K562 (cell line): ENCODE measurements at regions not wholly inside any gene's neighbourhood (a gene's known extent, or its start where the extent isn't known, plus 50 kb on each side); places are given as distances from the start of the nearest gene placed in this dataset.

ENCODE experiments used
- ATAC-seq: fragments of 200-7000 bp; cut with Tn5 transposase; 3 replicates; pipeline ENCODE4 v1.9.1; 2020; ENCODE audit warnings: moderate library complexity
- BruUV-seq: library from RNA; stranded (reverse); fragments of 400-500 nt; replicated peaks from 2 replicates; lab custom pipeline; 2021; lab: Mats Ljungman, UMichigan
- CTCF ChIA-PET: fragments of 300-600 bp; formaldehyde crosslinking; extraction: SDS; loops from one replicate; lab custom pipeline; 2021; ENCODE audit warnings: low intra/inter-chr PET ratio; lab: Yijun Ruan, JAX
- POLR2A ChIA-PET: fragments of 300-600, 350-650 bp; sonication (Branson Sonifier 250); formaldehyde crosslinking; extraction: SDS; loops from one replicate; lab custom pipeline; 2021; ENCODE audit warnings: antibody characterized with exemption, inconsistent platforms; lab: Yijun Ruan, JAX
- DNase-seq, 4 experiments: peaks; one replicate each; pipeline versions ENCODE4 v3.0.0 to v3.0.0-alpha.2; 2011 to 2018; ENCODE audit warnings: low spot score in 3 of 4, mixed read lengths in 3 of 4; ENCODE audit errors: extremely low read depth in 1 of 4
- FAIRE-seq: peaks from 2 replicates; lab custom pipeline; 2011; peaks lifted over from hg19 to GRCh38; lab: Jason Lieb, UNC
- H2AFZ ChIP-seq: 2 replicates; pipeline ENCODE4 v1.6.0; 2011; ENCODE audit warnings: low read depth, low read length, control low read depth, inconsistent platforms
- H3K27ac ChIP-seq: fragments of 200-600 bp; 3 replicates; pipeline ENCODE4 v1.8.0; 2011; ENCODE audit warnings: low read depth, mild to moderate bottlenecking, control low read depth, inconsistent platforms, low read length, moderate library complexity, mixed read lengths; ENCODE audit errors: extremely low read depth
- H3K27me3 ChIP-seq, 2 experiments: fragments of 300-600 bp in 1 of 2; 2 replicates in 1 of 2; 3 replicates in 1 of 2; pipeline versions ENCODE4 v1.6.0 to v1.8.0; 2011; ENCODE audit warnings: inconsistent platforms in 2 of 2, low read length in 2 of 2, mild to moderate bottlenecking in 1 of 2, mixed read lengths in 1 of 2, moderate library complexity in 1 of 2; ENCODE audit not compliant: control insufficient read depth in 2 of 2, insufficient read depth in 2 of 2
- H3K36me3 ChIP-seq: fragments of 300-600 bp; 3 replicates; pipeline ENCODE4 v1.8.0; 2011; ENCODE audit warnings: mild to moderate bottlenecking, low read length, inconsistent platforms; ENCODE audit not compliant: control insufficient read depth, insufficient read depth
- H3K4me1 ChIP-seq, 2 experiments: fragments of 200-600 bp in 1 of 2; replicated peaks in 1 of 2; 2 replicates in 1 of 2; 3 replicates in 1 of 2; pipeline versions ENCODE4 v1.5.1 to v1.8.0; 2011; ENCODE audit warnings: inconsistent platforms in 2 of 2, low read length in 2 of 2, mild to moderate bottlenecking in 1 of 2, mixed read lengths in 1 of 2, moderate library complexity in 1 of 2; ENCODE audit not compliant: control insufficient read depth in 2 of 2, insufficient read depth in 2 of 2
- H3K4me2 ChIP-seq: 2 replicates; pipeline ENCODE4 v1.6.1; 2011; ENCODE audit warnings: low read length, control low read depth, inconsistent platforms, mixed read lengths; ENCODE audit not compliant: insufficient read depth
- H3K4me3 ChIP-seq: fragments of 200-600 bp; sonication (generic), shearing (Covaris generic); 2 replicates; pipeline ENCODE4 v1.5.1; 2016; ENCODE audit warnings: control low read depth, inconsistent platforms
- H3K79me2 ChIP-seq: fragments of 200-600 bp; 3 replicates; pipeline ENCODE4 v1.8.0; 2011; ENCODE audit warnings: low read length, inconsistent platforms; ENCODE audit not compliant: control insufficient read depth, insufficient read depth
- H3K9ac ChIP-seq, 2 experiments: 2 replicates each; pipeline versions ENCODE4 v1.6.0 to v1.6.1; 2011; ENCODE audit warnings: low read depth in 2 of 2, low read length in 2 of 2, control low read depth in 1 of 2, inconsistent platforms in 1 of 2, mild to moderate bottlenecking in 1 of 2, mixed read lengths in 1 of 2; ENCODE audit not compliant: insufficient read depth in 1 of 2
- H3K9me1 ChIP-seq: one replicate; pipeline ENCODE4 v1.6.0; 2011; ENCODE audit warnings: inconsistent platforms, mild to moderate bottlenecking, low read length, moderate library complexity; ENCODE audit not compliant: control insufficient read depth, insufficient read depth
- H3K9me3 ChIP-seq: replicated peaks from 2 replicates; pipeline ENCODE4 v1.5.1; 2011; ENCODE audit warnings: low read depth, low read length, inconsistent platforms; ENCODE audit not compliant: control insufficient read depth, insufficient read depth
- H4K20me1 ChIP-seq: replicated peaks from 2 replicates; pipeline ENCODE4 v1.6.1; 2011; ENCODE audit warnings: low read length, inconsistent platforms, mixed read lengths; ENCODE audit not compliant: control insufficient read depth, insufficient read depth
- ATF3 ChIP-seq, 2 experiments: fragments of 450-650 bp in 1 of 2; sonication (generic) in 1 of 2; formaldehyde crosslinking in 1 of 2; IDR thresholded peaks in 1 of 2; conservative IDR thresholded peaks in 1 of 2; 2 replicates each; pipeline versions ENCODE4 v1.6.1 to v1.8.1; 2016 to 2023; ENCODE audit warnings: mild to moderate bottlenecking in 2 of 2, moderate library complexity in 2 of 2, inconsistent platforms in 1 of 2, missing genetic modification reagents in 1 of 2
- FOS ChIP-seq: IDR thresholded peaks from 3 replicates; pipeline ENCODE4 v1.6.1; 2011; ENCODE audit not compliant: insufficient read length; ENCODE audit errors: extremely low read depth
- RBM22 ChIP-seq: fragments of 200-400 bp; formaldehyde crosslinking; IDR thresholded peaks from 2 replicates; pipeline ENCODE4 v1.6.1; 2018; ENCODE audit warnings: low read length, low read depth; ENCODE audit not compliant: poor library complexity, severe bottlenecking
- THRB ChIP-seq: fragments of 450-650 bp; formaldehyde crosslinking; conservative IDR thresholded peaks from 2 replicates; pipeline ENCODE4 v1.4.0; 2022; ENCODE audit warnings: mild to moderate bottlenecking, missing genetic modification characterization
- ZNF274 ChIP-seq: IDR thresholded peaks from 2 replicates; pipeline ENCODE4 v1.6.1; 2011; ENCODE audit warnings: low read depth, mild to moderate bottlenecking, low read length, moderate library complexity, borderline replicate concordance
- ZNF311 ChIP-seq: fragments of 250-450 bp; sonication (Bioruptor Pico); IDR thresholded peaks from 2 replicates; pipeline ENCODE4 v1.4.0; 2020; ENCODE audit warnings: mild to moderate bottlenecking, moderate library complexity
- ZNF586 ChIP-seq: fragments of 450-650 bp; formaldehyde crosslinking; conservative IDR thresholded peaks from 2 replicates; pipeline ENCODE4 v1.4.0; 2020; ENCODE audit warnings: mild to moderate bottlenecking, moderate library complexity
- ZNF639 ChIP-seq, 2 experiments: fragments of 200-800 bp in 1 of 2; sonication (Bioruptor generic) in 1 of 2; sonication (generic) in 1 of 2; formaldehyde crosslinking in 1 of 2; IDR thresholded peaks in 1 of 2; conservative IDR thresholded peaks in 1 of 2; 2 replicates each; pipeline versions ENCODE4 v1.5.0 to v1.6.1; 2016 to 2020; ENCODE audit warnings: missing compliant biosample characterization in 1 of 2, missing genetic modification characterization in 1 of 2, missing genetic modification reagents in 1 of 2
- ZNF766 ChIP-seq: fragments of 200-800 bp; sonication (Bioruptor generic); conservative IDR thresholded peaks from 2 replicates; pipeline ENCODE4 v1.6.1; 2016; ENCODE audit warnings: missing genetic modification characterization, missing compliant biosample characterization
- in situ Hi-C: fragments of 300-500 bp; cut with MboI; formaldehyde crosslinking; loops from 4 replicates; pipeline ENCODE4 v1.15.0; 2018; ENCODE audit warnings: inconsistent platforms, mixed read lengths
- intact Hi-C: fragments of 100-400 bp; cut with micrococcal nuclease; formaldehyde crosslinking; loops from 2 replicates; pipeline ENCODE4 v1.14.2; 2022

GRCh38 chr7:12053561-12053960, 157.5 kb upstream of the TMEM106B start (continued):
- TF ChIP-seq ATF3 (IDR thresholded peaks at IDR 0.05): no peak
- TF ChIP-seq ATF3 (CRISPR knock-in tag; conservative IDR thresholded peaks at IDR 0.05): no peak
- no peak for TF ChIP-seq ZNF639 (CRISPR knock-in tag; conservative IDR thresholded peaks at IDR 0.05 in 1 of 2, IDR thresholded peaks at IDR 0.05 in 1 of 2)

DNA sequence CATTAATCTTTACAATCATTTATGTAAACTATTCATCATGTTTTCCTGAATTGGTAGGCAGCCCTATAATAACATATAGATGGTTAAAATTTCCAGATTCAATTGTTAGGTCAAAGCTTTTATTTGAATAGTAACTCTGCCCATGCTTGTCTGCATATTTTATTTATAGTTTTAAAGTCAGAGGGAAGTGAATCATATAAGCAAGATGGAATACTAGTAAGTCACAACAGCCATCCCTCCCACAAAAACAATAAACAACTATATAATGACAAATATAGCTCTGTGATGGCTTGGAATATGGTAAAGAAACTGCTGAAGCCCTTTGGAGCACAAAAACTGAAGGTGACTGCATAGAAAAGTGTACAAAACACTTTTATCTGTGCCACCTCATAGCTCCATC, 156.3 kb upstream of the TMEM106B start:
- no peaks in the 10 kb centered on the region for H3K79me2 ChIP-seq
- no peak for TF ChIP-seq THRB (CRISPR knock-in tag)
- TF ChIP-seq ZNF311: no peak
- TF ChIP-seq ZNF274: no peak
- TF ChIP-seq RBM22: no peak
- TF ChIP-seq ZNF586 (CRISPR knock-in tag): no peak
- no peak for TF ChIP-seq ZNF766
- no peak for TF ChIP-seq FOS
- no peaks in the 10 kb centered on the region for H3K9me1 ChIP-seq
- H3K4me2 ChIP-seq: no peak overlapping the region
- H3K36me3 ChIP-seq: no peaks in the 10 kb centered on the region
- ChIA-PET POLR2A (interaction anchor here (1.0 kb wide), 1 partner anchor 9 kb away, joined by 3 read pairs; no protein-coding TSS in a partner anchor), CTCF (no interaction called here)
- no peak overlapping the region for H2AFZ ChIP-seq
- no peak for FAIRE-seq
- H3K9ac ChIP-seq: no peak overlapping the region
- H3K4me3 ChIP-seq: no peak overlapping the region
- intact Hi-C loops: no loop called here
- no peak for DNase-seq
- ATAC-seq: no peak
- no peak overlapping the region for H3K27ac ChIP-seq
- no peaks in the 10 kb centered on the region for H3K4me1 ChIP-seq
- BruUV-seq: no TSS peak
- in situ Hi-C loops: loop anchor here (25.0 kb wide), 1 partner anchor 557 kb away; no protein-coding TSS in a partner anchor
- peaks cover 2% of the 10 kb centered on the region; the same call in 1 of the 2 replicates for H3K9me3 ChIP-seq
- H4K20me1 ChIP-seq: no peaks in the 10 kb centered on the region
- H3K27me3 ChIP-seq: no peaks in the 10 kb centered on the region
